Activated T-helper 17 cell treated with anti-CD3 and anti-CD28 coated beads, Interleukin-2, amount 50 U/mL, for 72 hours (primary cell): ENCODE measurements at regions not wholly inside any gene's neighbourhood (a gene's known extent, or its start where the extent isn't known, plus 50 kb on each side); places are given as distances from the start of the nearest gene placed in this dataset.

ENCODE experiments used
- ATAC-seq: fragments of 150-1000 bp; cut with Tn5 transposase; replicated peaks from 2 replicates; pipeline ENCODE4 v1.10.0; 2021; ENCODE audit warnings: mild to moderate bottlenecking, moderate library complexity
- H3K27ac Mint-ChIP-seq: one replicate; pipeline ENCODE4 v1.8.0; 2022; ENCODE audit warnings: mixed read lengths
- H3K27me3 Mint-ChIP-seq: one replicate; pipeline ENCODE4 v1.8.0; 2022; ENCODE audit warnings: mixed read lengths
- H3K36me3 Mint-ChIP-seq: one replicate; pipeline ENCODE4 v1.8.0; 2022; ENCODE audit warnings: low read depth, mild to moderate bottlenecking, mixed read lengths
- H3K4me1 Mint-ChIP-seq: one replicate; pipeline ENCODE4 v1.8.0; 2022; ENCODE audit warnings: mixed read lengths
- H3K4me3 Mint-ChIP-seq: one replicate; pipeline ENCODE4 v1.8.0; 2022; ENCODE audit warnings: mild to moderate bottlenecking, mixed read lengths
- H3K9me3 Mint-ChIP-seq: one replicate; pipeline ENCODE4 v1.8.0; 2022; ENCODE audit warnings: mixed read lengths

GRCh38 chr1:88526456-88526855, 157.6 kb upstream of the PKN2 start:
- no peak for ATAC-seq
- Mint-ChIP-seq H3K36me3 (no peaks in the 10 kb centered on the region), H3K9me3 (no peaks in the 10 kb centered on the region), H3K4me3 (no peak overlapping the region), H3K4me1 (no peaks in the 10 kb centered on the region), H3K27ac (no peak overlapping the region), H3K27me3 (peaks cover 8% of the 10 kb centered on the region)

DNA sequence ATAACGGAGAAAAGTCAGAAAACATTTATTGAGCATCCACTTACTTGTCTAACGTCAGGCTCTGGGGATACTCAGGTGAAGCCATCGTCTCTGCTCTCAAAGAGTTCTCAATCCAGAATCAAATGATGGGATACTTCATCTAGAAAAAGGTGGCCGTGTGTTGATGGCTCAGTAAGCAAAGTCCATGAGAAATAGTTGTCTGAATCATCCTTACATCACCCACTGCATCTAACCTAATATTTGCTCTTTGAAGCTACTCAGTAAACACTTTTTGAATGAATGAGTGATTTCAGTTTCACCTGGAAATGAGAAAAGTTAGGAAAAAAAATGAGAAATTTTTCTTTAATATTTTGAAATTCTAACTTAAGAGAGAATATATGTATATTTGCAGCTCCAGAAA, 155.3 kb upstream of the PKN2 start:
- Mint-ChIP-seq H3K4me1 (no peaks in the 10 kb centered on the region), H3K36me3 (no peaks in the 10 kb centered on the region), H3K27ac (no peak overlapping the region), H3K9me3 (no peaks in the 10 kb centered on the region), H3K4me3 (no peak overlapping the region), H3K27me3 (peaks cover 4% of the 10 kb centered on the region)
- ATAC-seq = no peak

GRCh38 chr1:88529581-88529980, 154.5 kb upstream of the PKN2 start:
- Mint-ChIP-seq H3K4me3 (no peak overlapping the region), H3K27me3 (peaks cover 5% of the 10 kb centered on the region), H3K9me3 (no peaks in the 10 kb centered on the region), H3K4me1 (no peaks in the 10 kb centered on the region), H3K36me3 (no peaks in the 10 kb centered on the region), H3K27ac (no peak overlapping the region)
- ATAC-seq = no peak

DNA sequence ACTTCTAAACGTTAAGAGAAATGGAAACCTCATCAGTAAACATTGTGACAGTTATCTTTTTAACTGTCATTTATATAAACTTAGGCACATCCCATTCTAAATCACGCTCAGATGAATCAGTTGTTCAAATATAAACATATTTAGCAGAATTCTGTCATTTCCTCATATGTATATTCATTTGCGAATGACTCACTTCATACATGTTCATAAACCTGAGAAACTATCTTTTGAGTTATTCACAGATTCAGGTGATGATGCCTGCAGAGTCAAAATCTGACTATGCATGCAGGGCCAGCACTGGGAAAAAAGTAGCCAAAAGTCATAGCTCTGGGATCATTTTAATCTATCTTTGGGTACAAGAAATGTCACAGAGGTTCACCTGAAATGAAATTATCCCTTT, 153.8 kb upstream of the PKN2 start:
- H3K9me3 Mint-ChIP-seq = no peaks in the 10 kb centered on the region
- H3K4me1 Mint-ChIP-seq = no peaks in the 10 kb centered on the region
- no peak for ATAC-seq
- H3K27ac Mint-ChIP-seq = no peak overlapping the region
- no peak overlapping the region for H3K4me3 Mint-ChIP-seq
- H3K27me3 Mint-ChIP-seq = peaks cover 5% of the 10 kb centered on the region
- H3K36me3 Mint-ChIP-seq = no peaks in the 10 kb centered on the region

- ATAC-seq = no peak
- peaks cover 14% of the 10 kb centered on the region for H3K27me3 Mint-ChIP-seq
- H3K4me1 Mint-ChIP-seq = no peaks in the 10 kb centered on the region
- no peak overlapping the region for H3K4me3 Mint-ChIP-seq
- H3K27ac Mint-ChIP-seq = no peak overlapping the region
- no peaks in the 10 kb centered on the region for H3K36me3 Mint-ChIP-seq
- no peaks in the 10 kb centered on the region for H3K9me3 Mint-ChIP-seq
Measured at GRCh38 chr1:88537787-88538186, 146.3 kb upstream of the PKN2 start.

GRCh38 chr1:88538222-88538899, 145.7 kb upstream of the PKN2 start:
- Mint-ChIP-seq H3K4me1 (no peaks in the 10 kb centered on the region), H3K4me3 (no peak overlapping the region), H3K27me3 (peaks cover 14% of the 10 kb centered on the region), H3K9me3 (no peaks in the 10 kb centered on the region), H3K36me3 (no peaks in the 10 kb centered on the region), H3K27ac (no peak overlapping the region)
- ATAC-seq = no peak

GRCh38 chr1:88540255-88540654, 143.8 kb upstream of the PKN2 start:
- Mint-ChIP-seq H3K4me1 (no peaks in the 10 kb centered on the region), H3K36me3 (no peaks in the 10 kb centered on the region), H3K27ac (no peak overlapping the region), H3K9me3 (peaks cover 4% of the 10 kb centered on the region), H3K27me3 (peaks cover 14% of the 10 kb centered on the region), H3K4me3 (no peak overlapping the region)
- ATAC-seq = no peak

DNA sequence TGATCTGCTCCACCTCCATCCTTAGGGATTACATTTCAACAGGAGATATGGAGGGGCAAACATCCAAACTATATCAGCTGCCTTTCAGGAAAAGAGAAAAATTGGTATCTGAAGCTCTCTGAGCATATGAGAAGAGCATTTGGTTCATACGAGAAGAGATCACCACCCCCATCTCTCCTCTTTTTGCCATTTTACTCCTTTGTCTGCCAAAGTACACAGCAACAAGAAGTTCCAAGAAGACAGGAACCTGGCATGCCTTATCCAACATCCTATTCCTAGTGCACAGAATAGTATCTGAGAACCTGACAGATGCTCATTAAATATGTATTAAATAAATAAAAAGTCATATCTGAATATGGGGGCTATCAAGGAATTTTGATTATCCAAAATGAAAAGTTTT, 142.5 kb upstream of the PKN2 start:
- H3K9me3 Mint-ChIP-seq = peaks cover 4% of the 10 kb centered on the region
- no peak overlapping the region for H3K4me3 Mint-ChIP-seq
- no peak for ATAC-seq
- no peak overlapping the region for H3K27ac Mint-ChIP-seq
- no peaks in the 10 kb centered on the region for H3K36me3 Mint-ChIP-seq
- H3K4me1 Mint-ChIP-seq = no peaks in the 10 kb centered on the region
- H3K27me3 Mint-ChIP-seq = peaks cover 11% of the 10 kb centered on the region

DNA sequence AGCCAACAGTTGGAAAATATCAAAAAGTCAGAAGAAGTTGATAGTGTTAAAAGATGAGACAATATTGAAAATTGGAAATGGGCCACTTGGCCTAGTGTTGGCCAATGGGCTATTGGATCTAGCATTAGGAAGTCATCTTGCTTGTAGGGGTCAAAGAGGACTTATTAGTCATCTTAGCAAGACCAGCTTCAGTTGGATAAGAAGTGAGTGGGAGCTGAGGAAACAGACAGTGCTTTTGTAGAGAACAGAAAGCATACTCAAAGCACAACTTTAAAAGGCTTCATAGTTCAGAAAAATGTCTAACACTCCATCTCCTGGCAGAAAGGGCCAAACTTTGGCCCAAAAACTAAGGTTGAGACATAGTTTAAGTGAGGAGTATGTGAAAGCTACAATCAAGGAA, 139.9 kb upstream of the PKN2 start:
- no peak for ATAC-seq
- peak overlapping the region; percentile 3 for H3K27ac Mint-ChIP-seq

DNA sequence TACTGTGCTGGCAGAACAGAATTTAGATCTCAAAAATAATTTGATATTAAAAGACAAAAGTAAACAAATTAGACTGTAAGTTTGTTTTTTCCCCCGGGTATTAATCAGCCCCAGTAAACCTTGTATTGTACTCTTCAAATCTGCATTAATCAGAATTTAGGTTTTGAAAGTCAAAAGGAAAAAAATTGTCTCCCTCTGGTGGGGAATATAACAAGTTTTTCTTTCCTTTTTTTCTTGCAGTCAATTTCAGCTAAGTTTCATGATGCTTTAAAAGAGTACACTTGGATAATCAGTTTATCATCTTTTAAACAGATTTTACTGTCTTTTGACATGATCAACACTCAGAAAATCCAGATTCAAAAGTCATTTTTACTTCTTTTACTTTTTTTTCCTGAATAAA, 134.5 kb upstream of the PKN2 start:
- Mint-ChIP-seq H3K27ac (no peak overlapping the region), H3K27me3 (peaks cover 3% of the 10 kb centered on the region), H3K36me3 (no peaks in the 10 kb centered on the region), H3K4me3 (no peak overlapping the region), H3K4me1 (no peaks in the 10 kb centered on the region), H3K9me3 (peaks cover 3% of the 10 kb centered on the region)
- ATAC-seq = no peak

More for the DNA sequence above, 139.9 kb upstream of the PKN2 start:
- Mint-ChIP-seq H3K9me3 (peaks cover 4% of the 10 kb centered on the region), H3K36me3 (no peaks in the 10 kb centered on the region), H3K4me3 (no peak overlapping the region), H3K4me1 (no peaks in the 10 kb centered on the region), H3K27me3 (peaks cover 8% of the 10 kb centered on the region)

DNA sequence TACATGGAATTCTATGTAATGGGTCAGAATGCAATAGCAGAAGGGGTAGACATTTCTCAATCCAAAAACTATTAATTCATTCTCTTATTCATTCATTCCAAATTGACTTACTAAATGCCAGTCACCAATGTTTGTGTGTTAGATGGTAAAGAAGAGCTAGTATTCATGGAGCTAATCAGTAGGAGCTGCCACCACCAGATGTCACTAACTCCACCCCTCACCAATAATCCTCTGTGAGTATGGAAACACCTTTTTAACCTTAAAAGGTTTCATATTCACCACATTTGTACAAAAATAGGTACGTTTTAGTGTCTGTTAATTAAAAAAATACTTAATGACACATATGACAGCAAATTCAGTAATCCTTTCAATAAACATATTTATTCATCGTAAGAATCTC, 131.8 kb upstream of the PKN2 start:
- no peaks in the 10 kb centered on the region for H3K27me3 Mint-ChIP-seq
- H3K9me3 Mint-ChIP-seq = no peaks in the 10 kb centered on the region
- H3K36me3 Mint-ChIP-seq = no peaks in the 10 kb centered on the region
- no peak for ATAC-seq
- H3K27ac Mint-ChIP-seq = no peak overlapping the region
- no peaks in the 10 kb centered on the region for H3K4me1 Mint-ChIP-seq
- H3K4me3 Mint-ChIP-seq = no peak overlapping the region

GRCh38 chr1:88557014-88557413, 127.1 kb upstream of the PKN2 start:
- no peaks in the 10 kb centered on the region for H3K9me3 Mint-ChIP-seq
- no peaks in the 10 kb centered on the region for H3K4me1 Mint-ChIP-seq
- no peak overlapping the region for H3K27ac Mint-ChIP-seq
- no peaks in the 10 kb centered on the region for H3K36me3 Mint-ChIP-seq
- H3K27me3 Mint-ChIP-seq = no peaks in the 10 kb centered on the region
- no peak for ATAC-seq
- H3K4me3 Mint-ChIP-seq = no peak overlapping the region

- Mint-ChIP-seq H3K36me3 (no peaks in the 10 kb centered on the region), H3K27ac (no peak overlapping the region), H3K4me3 (no peak overlapping the region), H3K27me3 (peaks cover 4% of the 10 kb centered on the region), H3K9me3 (no peaks in the 10 kb centered on the region), H3K4me1 (no peaks in the 10 kb centered on the region)
- ATAC-seq = no peak
Measured at GRCh38 chr1:88560621-88561020, 123.5 kb upstream of the PKN2 start.

DNA sequence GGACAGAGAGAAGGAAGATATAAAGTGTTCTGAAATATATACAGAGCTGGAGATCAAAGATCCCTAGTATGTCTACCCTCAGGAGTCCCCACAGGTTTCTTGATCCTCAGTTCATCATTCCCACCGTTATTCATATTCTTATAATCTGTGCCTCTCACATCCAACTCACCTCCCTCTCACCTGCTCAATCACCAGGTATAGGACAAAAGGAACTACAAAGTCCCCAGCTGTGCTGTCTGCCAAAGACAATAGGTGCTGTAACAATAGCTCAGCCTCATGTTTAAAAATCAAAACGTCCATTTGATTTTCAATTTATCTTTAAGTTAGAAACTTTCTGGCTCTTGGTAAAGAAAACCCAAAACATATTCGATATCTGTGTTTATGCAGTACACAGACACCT, 121.1 kb upstream of the PKN2 start:
- Mint-ChIP-seq H3K4me1 (no peaks in the 10 kb centered on the region), H3K27me3 (peaks cover 4% of the 10 kb centered on the region), H3K27ac (no peak overlapping the region), H3K4me3 (no peak overlapping the region), H3K36me3 (no peaks in the 10 kb centered on the region), H3K9me3 (no peaks in the 10 kb centered on the region)
- ATAC-seq = no peak

- Mint-ChIP-seq H3K9me3 (no peaks in the 10 kb centered on the region), H3K4me3 (no peak overlapping the region), H3K27me3 (peaks cover 8% of the 10 kb centered on the region), H3K27ac (no peak overlapping the region), H3K4me1 (no peaks in the 10 kb centered on the region), H3K36me3 (no peaks in the 10 kb centered on the region)
- ATAC-seq = no peak
Measured at GRCh38 chr1:88566615-88567387, 117.3 kb upstream of the PKN2 start.
